Fibroblast of lung (primary cell): ENCODE measurements at regions not wholly inside any gene's neighbourhood (a gene's known extent, or its start where the extent isn't known, plus 50 kb on each side); places are given as distances from the start of the nearest gene placed in this dataset.

Experiments used
- DNase-seq, 2 donors: peaks; one replicate each; pipeline versions ENCODE4 v3.0.0 to v3.0.0-alpha.2; 2010; ENCODE audit warnings: low read depth in 2 of 2
- H2AFZ ChIP-seq: 2 replicates; pipeline ENCODE4 v1.5.1; 2012; ENCODE audit warnings: low read length, control low read depth, inconsistent platforms
- H3K27ac ChIP-seq: 2 replicates; pipeline ENCODE4 v1.5.1; 2011; ENCODE audit warnings: low read length, control low read depth; ENCODE audit not compliant: insufficient read depth
- H3K27me3 ChIP-seq: 2 replicates; pipeline ENCODE4 v1.5.1; 2011; ENCODE audit warnings: mild to moderate bottlenecking, low read length; ENCODE audit not compliant: control insufficient read depth, insufficient read depth
- H3K36me3 ChIP-seq: 2 replicates; pipeline ENCODE4 v1.5.1; 2011; ENCODE audit warnings: low read length; ENCODE audit not compliant: control insufficient read depth, insufficient read depth
- H3K4me1 ChIP-seq: 2 replicates; pipeline ENCODE4 v1.5.1; 2011; ENCODE audit warnings: low read length; ENCODE audit not compliant: control insufficient read depth, insufficient read depth; ENCODE audit errors: extremely low read depth
- H3K4me2 ChIP-seq: 2 replicates; pipeline ENCODE4 v1.5.1; 2011; ENCODE audit warnings: low read length, control low read depth; ENCODE audit not compliant: insufficient read depth; ENCODE audit errors: extremely low read depth
- H3K4me3 ChIP-seq, 4 experiments: fragments of 200-600 bp in 1 of 4; sonication (generic) in 1 of 4; replicated peaks in 1 of 4; 2 replicates each; pipeline ENCODE4 v1.5.1; 2011 to 2016; ENCODE audit warnings: low read length in 4 of 4, low read depth in 3 of 4, mild to moderate bottlenecking in 3 of 4, control low read depth in 2 of 4, inconsistent platforms in 1 of 4, mixed read lengths in 1 of 4; ENCODE audit not compliant: insufficient read depth in 1 of 4; ENCODE audit errors: control extremely low read depth in 1 of 4
- H3K79me2 ChIP-seq: 2 replicates; pipeline ENCODE4 v1.5.1; 2012; ENCODE audit warnings: mild to moderate bottlenecking, low read length, inconsistent platforms; ENCODE audit not compliant: control insufficient read depth, insufficient read depth
- H3K9ac ChIP-seq: 2 replicates; pipeline ENCODE4 v1.5.1; 2011; ENCODE audit warnings: mild to moderate bottlenecking, low read length, control low read depth; ENCODE audit not compliant: insufficient read depth
- H3K9me3 ChIP-seq: 2 replicates; pipeline ENCODE4 v1.5.1; 2012; ENCODE audit warnings: low read depth, low read length; ENCODE audit not compliant: control insufficient read depth, insufficient read depth
- H4K20me1 ChIP-seq: 2 replicates; pipeline ENCODE4 v1.5.1; 2011; ENCODE audit warnings: low read length; ENCODE audit not compliant: control insufficient read depth, insufficient read depth; ENCODE audit errors: extremely low read depth
- EZH2 ChIP-seq: IDR thresholded peaks from 2 replicates; pipeline ENCODE4 v1.5.1; 2012; ENCODE audit warnings: low read length, control low read depth, mild to moderate bottlenecking; ENCODE audit errors: missing control alignments
- TF ChIP-seq, protein P1 (sequence below), 2 donors: IDR thresholded peaks in 1 of 2; conservative IDR thresholded peaks in 1 of 2; 1 replicate in 1 of 2; 2 replicates in 1 of 2; pipeline ENCODE4 v1.5.1; 2011 to 2012; ENCODE audit warnings: low read length in 2 of 2, control low read depth in 1 of 2, inconsistent platforms in 1 of 2, low read depth in 1 of 2, mild to moderate bottlenecking in 1 of 2

DNA sequence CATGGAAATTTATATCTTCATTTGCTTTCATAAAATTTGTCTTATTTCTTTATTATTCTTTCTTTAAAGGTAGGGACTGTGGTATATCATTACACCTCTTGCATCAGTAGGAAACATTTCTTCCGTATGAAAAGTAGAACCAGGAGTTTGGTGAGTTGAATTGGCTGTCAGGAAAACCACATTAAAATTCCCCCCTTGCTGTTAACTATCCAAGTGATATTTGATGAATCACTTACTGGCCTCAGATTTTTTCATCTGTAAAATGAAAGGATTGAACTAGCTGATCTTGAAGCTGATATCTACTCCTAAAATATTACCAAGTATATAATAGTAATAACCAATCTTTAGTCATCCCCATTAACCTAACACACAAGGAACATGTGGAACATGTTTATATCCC, 460.9 kb downstream of the GJA1 start:
- H3K4me3 ChIP-seq, result no peak overlapping the region
- no peaks in the 10 kb centered on the region for H3K9me3 ChIP-seq
- no peak overlapping the region for H3K9ac ChIP-seq
- H3K27me3 ChIP-seq, result no peaks in the 10 kb centered on the region
- no peaks in the 10 kb centered on the region for H3K36me3 ChIP-seq
- no peaks in the 10 kb centered on the region for H4K20me1 ChIP-seq
- H2AFZ ChIP-seq, result no peak overlapping the region
- H3K4me1 ChIP-seq, result no peaks in the 10 kb centered on the region
- DNase-seq, result peak in 1 of 2 donors; percentile 67
- no peak for TF ChIP-seq EZH2
- TF ChIP-seq, protein P1, sequence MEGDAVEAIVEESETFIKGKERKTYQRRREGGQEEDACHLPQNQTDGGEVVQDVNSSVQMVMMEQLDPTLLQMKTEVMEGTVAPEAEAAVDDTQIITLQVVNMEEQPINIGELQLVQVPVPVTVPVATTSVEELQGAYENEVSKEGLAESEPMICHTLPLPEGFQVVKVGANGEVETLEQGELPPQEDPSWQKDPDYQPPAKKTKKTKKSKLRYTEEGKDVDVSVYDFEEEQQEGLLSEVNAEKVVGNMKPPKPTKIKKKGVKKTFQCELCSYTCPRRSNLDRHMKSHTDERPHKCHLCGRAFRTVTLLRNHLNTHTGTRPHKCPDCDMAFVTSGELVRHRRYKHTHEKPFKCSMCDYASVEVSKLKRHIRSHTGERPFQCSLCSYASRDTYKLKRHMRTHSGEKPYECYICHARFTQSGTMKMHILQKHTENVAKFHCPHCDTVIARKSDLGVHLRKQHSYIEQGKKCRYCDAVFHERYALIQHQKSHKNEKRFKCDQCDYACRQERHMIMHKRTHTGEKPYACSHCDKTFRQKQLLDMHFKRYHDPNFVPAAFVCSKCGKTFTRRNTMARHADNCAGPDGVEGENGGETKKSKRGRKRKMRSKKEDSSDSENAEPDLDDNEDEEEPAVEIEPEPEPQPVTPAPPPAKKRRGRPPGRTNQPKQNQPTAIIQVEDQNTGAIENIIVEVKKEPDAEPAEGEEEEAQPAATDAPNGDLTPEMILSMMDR (conservative IDR thresholded peaks at IDR 0.05 in 1 of 2, IDR thresholded peaks at IDR 0.05 in 1 of 2; ENCODE audit: low read depth in 1 of 2, low read length in 2 of 2), result no peak
- no peak overlapping the region for H3K4me2 ChIP-seq
- no peaks in the 10 kb centered on the region for H3K79me2 ChIP-seq
- H3K27ac ChIP-seq, result no peak overlapping the region

GRCh38 chr6:121896771-121897170, 461.3 kb downstream of the GJA1 start:
- H3K9ac ChIP-seq, result no peak overlapping the region
- no peaks in the 10 kb centered on the region for H3K27me3 ChIP-seq
- H3K79me2 ChIP-seq, result no peaks in the 10 kb centered on the region
- no peak overlapping the region for H3K4me3 ChIP-seq
- H3K27ac ChIP-seq, result no peak overlapping the region
- no peaks in the 10 kb centered on the region for H4K20me1 ChIP-seq
- no peaks in the 10 kb centered on the region for H3K9me3 ChIP-seq
- no peaks in the 10 kb centered on the region for H3K4me1 ChIP-seq
- no peaks in the 10 kb centered on the region for H3K36me3 ChIP-seq
- no peak overlapping the region for H2AFZ ChIP-seq
- DNase-seq, result peak in 1 of 2 donors; percentile 24
- TF ChIP-seq, protein P1 (conservative IDR thresholded peaks at IDR 0.05 in 1 of 2, IDR thresholded peaks at IDR 0.05 in 1 of 2; ENCODE audit: low read depth in 1 of 2, low read length in 2 of 2), result no peak
- no peak for TF ChIP-seq EZH2
- no peak overlapping the region for H3K4me2 ChIP-seq

- Histone ChIP-seq H3K9ac (no peak overlapping the region), H3K4me1 (no peaks in the 10 kb centered on the region), H3K4me3 (no peak overlapping the region), H3K9me3 (no peaks in the 10 kb centered on the region), H3K36me3 (no peaks in the 10 kb centered on the region), H3K27me3 (no peaks in the 10 kb centered on the region), H4K20me1 (no peaks in the 10 kb centered on the region), H3K4me2 (no peak overlapping the region), H3K79me2 (no peaks in the 10 kb centered on the region), H2AFZ (no peak overlapping the region), H3K27ac (no peak overlapping the region)
- DNase-seq, result peak in 1 of 2 donors; percentile 84
- TF ChIP-seq EZH2, result no peak
- TF ChIP-seq, protein P1 (conservative IDR thresholded peaks at IDR 0.05 in 1 of 2, IDR thresholded peaks at IDR 0.05 in 1 of 2; ENCODE audit: low read depth in 1 of 2, low read length in 2 of 2), result no peak
Observed at GRCh38 chr6:121897337-121897760, 461.9 kb downstream of the GJA1 start.
